ENCODE measurements at regions not wholly inside any gene's neighbourhood (a gene's known extent, or its start where the extent isn't known, plus 50 kb on each side); places are given as distances from the start of the nearest gene placed in this dataset.

DNA sequence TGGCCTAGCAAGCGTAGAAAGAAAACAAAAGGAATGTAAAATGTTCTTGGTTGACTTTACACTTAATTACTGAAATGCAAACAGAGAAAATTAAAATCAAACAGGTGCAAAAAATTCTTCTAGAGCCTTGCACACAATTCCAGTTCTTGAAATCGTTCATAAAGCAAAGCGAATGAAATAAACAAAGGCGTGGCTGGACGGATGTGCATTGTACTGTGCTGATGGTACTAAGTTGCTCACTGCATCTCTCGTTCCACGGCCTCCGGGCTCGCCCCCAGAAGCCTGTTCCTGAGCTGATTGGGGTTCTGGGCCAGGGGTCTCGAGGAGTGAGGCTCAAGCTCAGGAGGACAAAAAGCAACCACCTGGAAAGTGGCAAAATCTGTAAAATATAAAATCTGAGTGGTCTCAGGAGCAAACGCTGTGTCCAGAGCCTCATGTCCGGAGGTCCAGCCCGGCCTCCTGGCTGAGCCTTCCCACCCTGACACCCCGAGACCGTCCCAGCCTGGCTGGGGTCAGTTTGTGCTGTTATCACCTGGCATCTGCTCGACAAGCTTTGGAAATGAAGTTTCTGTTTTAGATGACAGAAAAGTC lies 71.3 kb downstream of the TTLL2 start:
- TF ChIP-seq POLR2A (IDR thresholded peaks at IDR 0.05): no peak
- TF ChIP-seq, protein P1, sequence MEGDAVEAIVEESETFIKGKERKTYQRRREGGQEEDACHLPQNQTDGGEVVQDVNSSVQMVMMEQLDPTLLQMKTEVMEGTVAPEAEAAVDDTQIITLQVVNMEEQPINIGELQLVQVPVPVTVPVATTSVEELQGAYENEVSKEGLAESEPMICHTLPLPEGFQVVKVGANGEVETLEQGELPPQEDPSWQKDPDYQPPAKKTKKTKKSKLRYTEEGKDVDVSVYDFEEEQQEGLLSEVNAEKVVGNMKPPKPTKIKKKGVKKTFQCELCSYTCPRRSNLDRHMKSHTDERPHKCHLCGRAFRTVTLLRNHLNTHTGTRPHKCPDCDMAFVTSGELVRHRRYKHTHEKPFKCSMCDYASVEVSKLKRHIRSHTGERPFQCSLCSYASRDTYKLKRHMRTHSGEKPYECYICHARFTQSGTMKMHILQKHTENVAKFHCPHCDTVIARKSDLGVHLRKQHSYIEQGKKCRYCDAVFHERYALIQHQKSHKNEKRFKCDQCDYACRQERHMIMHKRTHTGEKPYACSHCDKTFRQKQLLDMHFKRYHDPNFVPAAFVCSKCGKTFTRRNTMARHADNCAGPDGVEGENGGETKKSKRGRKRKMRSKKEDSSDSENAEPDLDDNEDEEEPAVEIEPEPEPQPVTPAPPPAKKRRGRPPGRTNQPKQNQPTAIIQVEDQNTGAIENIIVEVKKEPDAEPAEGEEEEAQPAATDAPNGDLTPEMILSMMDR (IDR thresholded peaks at IDR 0.05): no peak

Data from lower leg skin (tissue), 3 donors.